ENCODE measurements at regions not wholly inside any gene's neighbourhood (a gene's known extent, or its start where the extent isn't known, plus 50 kb on each side); places are given as distances from the start of the nearest gene placed in this dataset.

DNA sequence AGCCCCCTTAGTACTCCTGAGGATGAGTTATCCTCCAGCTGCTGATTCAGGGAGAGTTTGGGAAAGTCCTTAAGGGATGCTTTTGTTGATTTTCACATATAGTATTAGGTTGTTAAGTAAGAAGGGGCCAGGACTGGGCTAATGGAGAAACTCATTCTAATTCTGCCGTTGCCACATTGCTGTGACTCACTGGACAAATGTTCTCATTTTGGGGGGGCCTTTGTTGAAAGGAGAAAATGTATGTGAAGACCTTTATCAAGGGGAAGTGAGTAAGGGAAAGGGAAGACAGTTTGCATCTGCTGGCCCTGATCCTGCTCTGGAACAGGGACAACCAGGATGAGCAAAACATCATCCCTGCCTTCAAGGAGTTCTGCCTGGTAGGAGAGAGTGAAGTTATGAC, 123.2 kb upstream of the FGGY start:
- no peak overlapping the region for H3K4me3 ChIP-seq (ENCODE audit: low read length)
- Mint-ChIP-seq H3K27ac (no peak overlapping the region), H3K36me3 (peaks cover 0 to 5% (median 0%) of the 10 kb centered on the region in 3 donors), H3K27me3 (no peaks in the 10 kb centered on the region), H3K4me1 (no peaks in the 10 kb centered on the region), H3K9me3 (peaks cover 0 to under 1% (median 0%) of the 10 kb centered on the region in 5 donors), H3K4me3 (no peak overlapping the region)
- POLR2A ChIA-PET: no interaction called here
- H3K9me3 ChIP-seq (ENCODE audit: low read length): no peaks in the 10 kb centered on the region
- H3K4me1 ChIP-seq (ENCODE audit: insufficient read depth, low read length): no peaks in the 10 kb centered on the region
- CTCF ChIA-PET: no interaction called here
- no peaks in the 10 kb centered on the region for H3K36me3 ChIP-seq (ENCODE audit: insufficient read depth, low read length)
- DNase-seq: no peak
- no peaks in the 10 kb centered on the region for H3K27me3 ChIP-seq (ENCODE audit: insufficient read depth, low read length, poor library complexity, severe bottlenecking)
- no peak overlapping the region for H3K27ac ChIP-seq (ENCODE audit: low read depth, low read length)

DNA sequence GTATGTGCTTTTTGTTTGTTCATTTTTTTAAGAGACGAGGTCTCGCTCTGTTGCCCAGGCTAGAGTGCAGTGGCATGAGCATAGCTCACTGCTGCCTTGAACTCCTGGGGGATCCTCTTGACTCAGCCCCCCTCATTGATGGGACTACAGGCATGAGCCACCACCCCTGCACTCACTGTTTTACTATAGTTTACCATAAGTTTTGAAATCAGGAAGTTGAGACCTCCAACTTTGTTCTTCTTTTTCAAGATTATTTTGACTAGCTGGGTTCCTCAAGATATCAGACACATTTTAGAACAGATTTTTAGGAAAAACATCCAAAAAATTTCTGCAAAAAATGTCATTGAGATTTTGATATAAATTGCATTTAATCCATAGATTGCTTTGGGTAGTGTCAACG, 120.4 kb upstream of the FGGY start:
- ChIA-PET POLR2A (no interaction called here), CTCF (no interaction called here)
- Mint-ChIP-seq H3K27me3 (no peaks in the 10 kb centered on the region), H3K36me3 (peaks cover 0 to 5% (median 0%) of the 10 kb centered on the region in 3 donors), H3K4me3 (no peak overlapping the region), H3K27ac (no peak overlapping the region), H3K4me1 (no peaks in the 10 kb centered on the region), H3K9me3 (no peaks in the 10 kb centered on the region)
- H3K27ac ChIP-seq (ENCODE audit: low read depth, low read length): no peak overlapping the region
- H3K36me3 ChIP-seq (ENCODE audit: insufficient read depth, low read length): no peaks in the 10 kb centered on the region
- H3K4me1 ChIP-seq (ENCODE audit: insufficient read depth, low read length): no peaks in the 10 kb centered on the region
- H3K4me3 ChIP-seq (ENCODE audit: low read length): no peak overlapping the region
- H3K9me3 ChIP-seq (ENCODE audit: low read length): no peaks in the 10 kb centered on the region
- no peak for DNase-seq
- no peaks in the 10 kb centered on the region for H3K27me3 ChIP-seq (ENCODE audit: insufficient read depth, low read length, poor library complexity, severe bottlenecking)

DNA sequence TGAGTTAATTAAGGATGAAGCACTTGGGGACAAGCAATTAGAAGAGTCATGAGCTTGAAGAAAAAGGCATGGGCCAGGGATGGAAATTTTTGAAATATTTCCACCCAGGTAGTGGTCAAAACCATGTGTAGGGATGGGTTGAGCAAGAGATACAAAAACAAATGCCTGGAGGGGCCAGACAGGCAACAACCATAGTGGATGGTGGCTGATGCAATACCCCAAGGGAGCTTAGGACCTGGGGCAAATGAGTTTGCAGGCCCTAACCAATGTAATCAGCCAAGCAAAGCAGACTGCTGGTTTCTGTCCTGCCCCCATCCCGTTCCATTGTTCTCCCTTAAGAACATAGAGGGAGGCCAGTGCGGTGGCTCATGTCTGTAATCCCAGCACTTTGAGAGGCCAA, 119.1 kb upstream of the FGGY start:
- ChIA-PET CTCF (no interaction called here), POLR2A (no interaction called here)
- Histone ChIP-seq H3K27me3 (ENCODE audit: insufficient read depth, low read length, poor library complexity, severe bottlenecking) (no peaks in the 10 kb centered on the region), H3K4me3 (ENCODE audit: low read length) (no peak overlapping the region), H3K9me3 (ENCODE audit: low read length) (no peaks in the 10 kb centered on the region), H3K27ac (ENCODE audit: low read depth, low read length) (no peak overlapping the region), H3K4me1 (ENCODE audit: insufficient read depth, low read length) (no peaks in the 10 kb centered on the region), H3K36me3 (ENCODE audit: insufficient read depth, low read length) (no peaks in the 10 kb centered on the region)
- no peaks in the 10 kb centered on the region for H3K9me3 Mint-ChIP-seq
- no peak overlapping the region for H3K4me3 Mint-ChIP-seq
- no peak overlapping the region for H3K27ac Mint-ChIP-seq
- no peaks in the 10 kb centered on the region for H3K27me3 Mint-ChIP-seq
- peaks cover 0 to 5% (median 0%) of the 10 kb centered on the region in 3 donors for H3K36me3 Mint-ChIP-seq
- no peaks in the 10 kb centered on the region for H3K4me1 Mint-ChIP-seq
- DNase-seq: no peak

DNA sequence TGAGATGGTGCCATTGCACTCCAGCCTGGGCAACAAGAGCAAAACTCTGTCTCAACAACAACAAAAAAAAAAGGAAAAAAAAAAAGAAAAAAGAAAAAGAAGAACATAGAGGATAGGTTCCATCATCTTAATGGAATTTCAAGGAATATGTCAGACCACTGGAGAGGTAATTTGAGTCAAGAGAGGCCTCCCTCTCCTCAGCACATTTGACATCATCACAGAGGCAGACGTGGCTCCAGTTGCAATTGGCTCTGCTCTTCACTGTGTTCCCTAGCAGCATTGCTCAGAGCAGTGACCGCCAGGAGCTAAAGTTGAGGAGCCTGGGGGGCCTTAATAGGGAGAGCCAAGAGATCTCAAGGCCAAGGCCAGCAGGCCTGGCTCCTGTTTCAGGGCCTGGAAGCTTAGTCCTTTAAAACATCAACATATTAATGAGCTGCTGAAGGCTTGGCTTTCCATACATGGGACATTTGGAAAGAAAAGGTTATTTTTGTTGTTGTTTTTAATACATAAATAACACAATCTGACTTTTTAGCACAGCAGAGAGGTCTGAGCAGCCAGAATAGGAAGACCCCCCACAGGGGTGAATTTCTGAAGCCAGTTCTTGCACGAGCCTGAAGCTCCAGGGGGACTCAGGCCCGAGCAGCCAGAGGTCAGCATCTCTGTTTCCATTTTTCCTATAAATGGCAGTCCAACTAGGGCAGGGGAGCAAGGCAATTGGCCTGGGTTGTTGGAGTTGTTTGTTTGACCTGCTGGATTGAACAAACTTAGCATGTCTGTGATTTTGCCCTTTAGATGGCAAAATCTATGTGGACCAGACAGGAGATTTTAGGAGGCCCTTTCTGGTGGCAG, 118.3 kb upstream of the FGGY start:
- H3K27ac ChIP-seq (ENCODE audit: low read depth, low read length): no peak overlapping the region
- Mint-ChIP-seq H3K27me3 (no peaks in the 10 kb centered on the region), H3K4me1 (no peaks in the 10 kb centered on the region), H3K9me3 (no peaks in the 10 kb centered on the region), H3K27ac (no peak overlapping the region), H3K36me3 (peaks cover 0 to 5% (median 0%) of the 10 kb centered on the region in 3 donors), H3K4me3 (no peak overlapping the region)
- CTCF ChIA-PET: no interaction called here
- H3K27me3 ChIP-seq (ENCODE audit: insufficient read depth, low read length, poor library complexity, severe bottlenecking): no peaks in the 10 kb centered on the region
- POLR2A ChIA-PET: no interaction called here
- H3K4me1 ChIP-seq (ENCODE audit: insufficient read depth, low read length): no peaks in the 10 kb centered on the region
- no peak for DNase-seq
- H3K9me3 ChIP-seq (ENCODE audit: low read length): no peaks in the 10 kb centered on the region
- no peaks in the 10 kb centered on the region for H3K36me3 ChIP-seq (ENCODE audit: insufficient read depth, low read length)
- H3K4me3 ChIP-seq (ENCODE audit: low read length): no peak overlapping the region

DNA sequence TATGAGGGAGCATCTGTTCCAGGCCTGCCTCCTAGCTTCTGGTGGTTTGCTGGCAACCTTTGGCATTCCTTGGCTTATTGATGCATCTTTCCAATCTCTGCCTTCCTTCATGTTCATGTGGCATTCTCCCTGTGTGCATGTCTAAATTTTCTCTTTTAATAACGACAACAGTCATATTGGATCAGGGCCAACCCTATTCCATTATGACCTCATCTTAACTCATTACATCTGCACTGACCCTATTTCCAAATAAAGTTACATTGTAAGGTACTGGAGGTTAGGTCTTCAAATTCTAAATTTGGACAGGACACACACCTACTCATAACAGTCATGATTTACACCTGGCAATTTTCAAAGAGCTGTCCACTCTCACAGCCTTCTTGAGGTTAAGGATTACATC, 117.2 kb upstream of the FGGY start:
- no peaks in the 10 kb centered on the region for H3K36me3 ChIP-seq (ENCODE audit: insufficient read depth, low read length)
- peaks cover 0 to 5% (median 0%) of the 10 kb centered on the region in 3 donors for H3K36me3 Mint-ChIP-seq

DNA sequence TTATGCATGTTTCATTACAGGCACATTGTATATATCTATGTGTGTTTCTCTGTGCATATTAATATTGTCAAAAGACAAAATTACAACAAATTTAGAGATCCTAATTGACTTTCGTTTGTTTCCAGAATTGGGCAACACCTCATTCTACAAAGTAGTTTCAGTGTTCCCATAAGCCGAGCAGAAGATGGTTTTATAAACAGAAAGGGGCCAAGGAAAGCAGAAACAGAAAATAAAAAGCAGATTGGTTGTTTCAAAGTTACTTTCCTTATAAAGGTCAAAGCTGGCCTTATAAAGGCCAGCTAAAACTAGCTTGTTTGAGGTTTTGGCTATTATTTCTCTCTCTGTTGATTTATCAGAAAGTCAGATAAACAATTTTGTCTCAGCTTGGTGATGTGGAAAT, 116.2 kb upstream of the FGGY start:
- H3K27me3 Mint-ChIP-seq: peaks cover 0 to 2% of the 10 kb centered on the region in 2 donors
- Histone ChIP-seq H3K9me3 (ENCODE audit: low read length) (no peaks in the 10 kb centered on the region), H3K27me3 (ENCODE audit: insufficient read depth, low read length, poor library complexity, severe bottlenecking) (no peaks in the 10 kb centered on the region), H3K4me1 (ENCODE audit: insufficient read depth, low read length) (no peaks in the 10 kb centered on the region), H3K4me3 (ENCODE audit: low read length) (no peak overlapping the region), H3K36me3 (ENCODE audit: insufficient read depth, low read length) (no peaks in the 10 kb centered on the region), H3K27ac (ENCODE audit: low read depth, low read length) (no peak overlapping the region)
- CTCF ChIA-PET: no interaction called here
- POLR2A ChIA-PET: no interaction called here
- H3K36me3 Mint-ChIP-seq: peaks cover 0 to 8% (median 0%) of the 10 kb centered on the region in 3 donors
- H3K4me3 Mint-ChIP-seq: no peak overlapping the region
- H3K9me3 Mint-ChIP-seq: no peaks in the 10 kb centered on the region
- no peaks in the 10 kb centered on the region for H3K4me1 Mint-ChIP-seq
- no peak for DNase-seq
- no peak overlapping the region for H3K27ac Mint-ChIP-seq

More for the DNA sequence above, 117.2 kb upstream of the FGGY start:
- Histone ChIP-seq H3K27ac (ENCODE audit: low read depth, low read length) (no peak overlapping the region), H3K27me3 (ENCODE audit: insufficient read depth, low read length, poor library complexity, severe bottlenecking) (no peaks in the 10 kb centered on the region), H3K4me1 (ENCODE audit: insufficient read depth, low read length) (no peaks in the 10 kb centered on the region), H3K4me3 (ENCODE audit: low read length) (no peak overlapping the region), H3K9me3 (ENCODE audit: low read length) (no peaks in the 10 kb centered on the region)
- no peaks in the 10 kb centered on the region for H3K27me3 Mint-ChIP-seq
- no peak for DNase-seq
- no peaks in the 10 kb centered on the region for H3K4me1 Mint-ChIP-seq
- CTCF ChIA-PET: no interaction called here
- no peak overlapping the region for H3K27ac Mint-ChIP-seq
- no peaks in the 10 kb centered on the region for H3K9me3 Mint-ChIP-seq
- no peak overlapping the region for H3K4me3 Mint-ChIP-seq
- POLR2A ChIA-PET: no interaction called here

DNA sequence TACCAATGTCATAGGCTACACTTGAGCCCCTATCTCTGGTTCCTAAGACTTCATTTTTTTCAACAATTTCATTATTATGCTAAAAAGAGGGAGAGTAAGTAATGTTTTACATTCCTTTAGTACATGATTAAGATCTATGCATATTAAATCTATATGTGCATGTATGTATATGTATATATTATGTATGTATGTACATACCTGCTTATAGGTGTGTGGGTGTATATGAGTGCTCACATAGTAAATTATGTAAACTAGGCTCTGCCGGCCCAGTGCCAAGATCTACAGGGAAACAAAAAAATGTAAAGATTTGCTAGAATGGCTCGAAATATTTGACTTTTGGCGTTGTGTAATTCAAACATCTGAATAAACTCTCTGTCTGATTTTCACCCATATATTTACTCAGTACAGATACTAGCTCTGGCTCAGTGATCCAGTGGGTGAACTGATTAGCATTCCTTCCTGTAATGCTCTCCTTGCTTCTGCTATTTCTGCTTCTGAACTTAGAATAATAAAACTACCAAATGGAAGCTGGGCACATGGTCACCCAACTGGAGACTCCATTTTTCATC, 113.1 kb upstream of the FGGY start:
- H3K27me3 ChIP-seq (ENCODE audit: insufficient read depth, low read length, poor library complexity, severe bottlenecking): no peaks in the 10 kb centered on the region
- DNase-seq: no peak
- Mint-ChIP-seq H3K4me1 (no peaks in the 10 kb centered on the region), H3K36me3 (peaks cover 0 to 4% (median 0%) of the 10 kb centered on the region in 3 donors), H3K4me3 (no peak overlapping the region), H3K27me3 (peaks cover 0 to 2% of the 10 kb centered on the region in 2 donors), H3K27ac (no peak overlapping the region), H3K9me3 (no peaks in the 10 kb centered on the region)
- no peaks in the 10 kb centered on the region for H3K9me3 ChIP-seq (ENCODE audit: low read length)
- CTCF ChIA-PET: no interaction called here
- no peaks in the 10 kb centered on the region for H3K4me1 ChIP-seq (ENCODE audit: insufficient read depth, low read length)
- no peak overlapping the region for H3K27ac ChIP-seq (ENCODE audit: low read depth, low read length)
- H3K36me3 ChIP-seq (ENCODE audit: insufficient read depth, low read length): no peaks in the 10 kb centered on the region
- POLR2A ChIA-PET: no interaction called here
- no peak overlapping the region for H3K4me3 ChIP-seq (ENCODE audit: low read length)

DNA sequence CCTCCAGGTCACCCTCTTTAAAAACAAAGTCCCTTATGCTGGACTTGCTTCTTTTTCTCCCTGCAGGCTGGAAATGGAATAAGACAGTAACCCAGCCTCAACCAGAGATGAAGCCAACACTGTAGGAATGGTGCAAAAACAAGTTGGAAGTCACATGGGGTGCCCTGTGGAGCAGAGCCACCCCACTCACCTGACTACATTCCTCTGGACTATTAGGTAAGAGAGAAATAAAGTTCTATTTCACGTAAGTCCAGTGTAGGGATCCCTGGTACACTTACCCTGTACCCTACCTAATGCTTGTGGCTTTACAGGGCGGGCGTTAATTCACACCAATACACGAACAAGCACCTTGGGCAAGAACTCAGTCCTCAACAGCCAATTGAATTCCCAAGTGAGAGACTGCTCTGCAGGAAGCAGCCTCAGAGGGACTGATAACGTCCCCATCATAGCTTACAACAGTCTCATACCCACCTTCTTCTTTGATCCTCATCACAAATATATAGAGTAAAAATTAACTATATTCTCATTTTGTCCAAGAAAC, 112.5 kb upstream of the FGGY start:
- no peak overlapping the region for H3K27ac ChIP-seq (ENCODE audit: low read depth, low read length)
- no peaks in the 10 kb centered on the region for H3K27me3 ChIP-seq (ENCODE audit: insufficient read depth, low read length, poor library complexity, severe bottlenecking)
- Mint-ChIP-seq H3K27ac (no peak overlapping the region), H3K27me3 (peaks cover 0 to 2% of the 10 kb centered on the region in 2 donors), H3K4me3 (no peak overlapping the region), H3K36me3 (peaks cover 0 to 4% (median 0%) of the 10 kb centered on the region in 3 donors), H3K9me3 (no peaks in the 10 kb centered on the region), H3K4me1 (no peaks in the 10 kb centered on the region)
- DNase-seq: no peak
- no peak overlapping the region for H3K4me3 ChIP-seq (ENCODE audit: low read length)
- H3K36me3 ChIP-seq (ENCODE audit: insufficient read depth, low read length): no peaks in the 10 kb centered on the region
- H3K9me3 ChIP-seq (ENCODE audit: low read length): no peaks in the 10 kb centered on the region
- ChIA-PET POLR2A (no interaction called here), CTCF (no interaction called here)
- no peaks in the 10 kb centered on the region for H3K4me1 ChIP-seq (ENCODE audit: insufficient read depth, low read length)
